ENCODE measurements at regions not wholly inside any gene's neighbourhood (a gene's known extent, or its start where the extent isn't known, plus 50 kb on each side); places are given as distances from the start of the nearest gene placed in this dataset.
A peak's percentile ranks its signal among the peaks of the same experiment; 100 is the strongest.

DNA sequence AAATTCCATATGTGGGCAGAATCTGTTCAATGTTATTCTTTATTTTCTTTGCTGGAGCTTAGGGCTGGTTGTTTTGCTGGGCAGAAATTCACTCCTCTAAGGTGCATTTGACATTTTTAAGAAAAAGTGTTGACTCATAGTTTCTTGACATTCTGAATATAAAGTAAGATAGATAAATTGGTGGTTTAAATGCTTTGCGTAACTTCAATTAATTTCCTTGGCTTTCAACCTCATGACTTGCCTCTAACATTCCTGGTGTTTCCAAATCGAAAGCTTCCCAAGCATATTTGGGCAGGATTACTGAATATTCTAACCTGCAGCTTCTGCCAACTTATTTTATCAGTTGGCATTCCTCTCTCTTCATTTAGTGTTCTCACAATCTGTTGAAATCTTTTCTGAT lies 718.7 kb upstream of the ADGRB3 start:
- no peak overlapping the region for H2AFZ ChIP-seq (ENCODE audit: low read depth, low read length)
- TF ChIP-seq ZNF316 (IDR thresholded peaks at IDR 0.05) (peak; percentile 39), ZBED1 (IDR thresholded peaks at IDR 0.05) (no peak)
- ChIA-PET CTCF (ENCODE audit: low intra/inter-chr PET ratio) (no interaction called here), POLR2A (no interaction called here)
- H3K27me3 ChIP-seq (ENCODE audit: control insufficient read depth in 2 of 2, insufficient read depth in 2 of 2, low read length in 2 of 2), result no peaks in the 10 kb centered on the region
- FAIRE-seq (peak; percentile 19), ATAC-seq (no peak), DNase-seq (ENCODE audit: extremely low read depth in 1 of 4, low spot score in 3 of 4) (no peak)
- H3K79me2 ChIP-seq (ENCODE audit: control insufficient read depth, insufficient read depth, low read length), result no peaks in the 10 kb centered on the region
- H3K4me1 ChIP-seq (replicated peaks in 1 of 2; ENCODE audit: control insufficient read depth in 2 of 2, insufficient read depth in 2 of 2, low read length in 2 of 2), result no peaks in the 10 kb centered on the region
- H3K36me3 ChIP-seq (ENCODE audit: control insufficient read depth, insufficient read depth, low read length), result no peaks in the 10 kb centered on the region
- no peaks in the 10 kb centered on the region for H3K9me1 ChIP-seq (ENCODE audit: control insufficient read depth, insufficient read depth, low read length)
- peaks cover 11% of the 10 kb centered on the region; the same call in 1 of the 2 replicates for H3K9me3 ChIP-seq (replicated peaks; ENCODE audit: control insufficient read depth, insufficient read depth, low read depth, low read length)
- H3K9ac ChIP-seq (ENCODE audit: insufficient read depth in 1 of 2, low read depth in 2 of 2, low read length in 2 of 2), result no peak overlapping the region
- H3K4me2 ChIP-seq (ENCODE audit: insufficient read depth, low read length), result no peak overlapping the region
- WGBS (ENCODE audit: insufficient coverage, low coverage, missing lambda C conversion rate), result 83% methylated on average over 2 of the region's 2 CpGs
- H3K4me3 ChIP-seq, result no peak overlapping the region
- H3K27ac ChIP-seq (ENCODE audit: extremely low read depth, low read depth, low read length), result no peak overlapping the region
- intact Hi-C loops (cut with micrococcal nuclease), result no loop called here
- in situ Hi-C loops (cut with MboI), result no loop called here
- no TSS peak for BruUV-seq (replicated peaks)
- no peaks in the 10 kb centered on the region for H4K20me1 ChIP-seq (replicated peaks; ENCODE audit: control insufficient read depth, insufficient read depth, low read length)

DNA sequence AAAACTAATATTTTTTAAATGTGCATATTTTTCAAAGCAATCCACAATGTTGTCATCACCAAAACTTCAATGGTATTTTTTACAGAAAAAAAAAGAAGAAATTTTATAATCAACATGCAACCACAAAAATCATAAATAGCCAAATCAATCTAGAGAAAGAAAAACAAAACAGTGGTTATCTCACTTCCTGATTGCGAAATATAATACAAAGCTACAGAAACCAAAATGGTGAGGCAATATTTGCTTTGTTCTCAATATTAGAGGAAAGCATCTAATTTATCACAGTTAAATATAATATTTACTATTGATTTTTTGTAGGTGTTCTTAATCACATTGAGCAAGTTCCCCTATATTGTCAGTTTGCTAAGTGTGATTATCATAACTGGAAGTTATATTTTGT lies 720.7 kb upstream of the ADGRB3 start:
- no TSS peak for BruUV-seq (replicated peaks)
- POLR2A ChIA-PET, result no interaction called here
- 85% methylated on average over 1 of the region's 1 CpG for WGBS (ENCODE audit: insufficient coverage, low coverage, missing lambda C conversion rate)
- no peak for TF ChIP-seq BCOR (IDR thresholded peaks at IDR 0.05)
- TF ChIP-seq ZC3H11A (IDR thresholded peaks at IDR 0.05; ENCODE audit: low read depth, low read length), result no peak
- no peak for TF ChIP-seq BHLHE40 (IDR thresholded peaks at IDR 0.05; ENCODE audit: low read length)
- TF ChIP-seq, protein P1, sequence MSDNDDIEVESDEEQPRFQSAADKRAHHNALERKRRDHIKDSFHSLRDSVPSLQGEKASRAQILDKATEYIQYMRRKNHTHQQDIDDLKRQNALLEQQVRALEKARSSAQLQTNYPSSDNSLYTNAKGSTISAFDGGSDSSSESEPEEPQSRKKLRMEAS (CRISPR knock-in tag; IDR thresholded peaks at IDR 0.05), result no peak
- TF ChIP-seq CEBPB (tag; IDR thresholded peaks at IDR 0.05), result peak; percentile 98
- TF ChIP-seq, protein P2, sequence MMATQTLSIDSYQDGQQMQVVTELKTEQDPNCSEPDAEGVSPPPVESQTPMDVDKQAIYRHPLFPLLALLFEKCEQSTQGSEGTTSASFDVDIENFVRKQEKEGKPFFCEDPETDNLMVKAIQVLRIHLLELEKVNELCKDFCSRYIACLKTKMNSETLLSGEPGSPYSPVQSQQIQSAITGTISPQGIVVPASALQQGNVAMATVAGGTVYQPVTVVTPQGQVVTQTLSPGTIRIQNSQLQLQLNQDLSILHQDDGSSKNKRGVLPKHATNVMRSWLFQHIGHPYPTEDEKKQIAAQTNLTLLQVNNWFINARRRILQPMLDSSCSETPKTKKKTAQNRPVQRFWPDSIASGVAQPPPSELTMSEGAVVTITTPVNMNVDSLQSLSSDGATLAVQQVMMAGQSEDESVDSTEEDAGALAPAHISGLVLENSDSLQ (IDR thresholded peaks at IDR 0.05), result no peak
- peak; percentile 92 to 93 for TF ChIP-seq TRIM24 (IDR thresholded peaks at IDR 0.05)
- TF ChIP-seq L3MBTL2 (IDR thresholded peaks at IDR 0.05), result no peak
- TF ChIP-seq ZBTB8A (IDR thresholded peaks at IDR 0.05; ENCODE audit: partially characterized antibody), result no peak

More for the DNA sequence above, 720.7 kb upstream of the ADGRB3 start:
- H3K9me1 ChIP-seq (ENCODE audit: control insufficient read depth, insufficient read depth, low read length), result no peaks in the 10 kb centered on the region
- no peak for ATAC-seq
- intact Hi-C loops (cut with micrococcal nuclease) (no loop called here), in situ Hi-C loops (cut with MboI) (no loop called here)
- H3K9ac ChIP-seq (ENCODE audit: insufficient read depth in 1 of 2, low read depth in 2 of 2, low read length in 2 of 2), result no peak overlapping the region
- no peak for FAIRE-seq
- H3K36me3 ChIP-seq (ENCODE audit: control insufficient read depth, insufficient read depth, low read length), result no peaks in the 10 kb centered on the region
- no peaks in the 10 kb centered on the region for H3K4me1 ChIP-seq (replicated peaks in 1 of 2; ENCODE audit: control insufficient read depth in 2 of 2, insufficient read depth in 2 of 2, low read length in 2 of 2)
- peaks cover 11% of the 10 kb centered on the region; the same call in 1 of the 2 replicates for H3K9me3 ChIP-seq (replicated peaks; ENCODE audit: control insufficient read depth, insufficient read depth, low read depth, low read length)
- CTCF ChIA-PET (ENCODE audit: low intra/inter-chr PET ratio), result no interaction called here
- H4K20me1 ChIP-seq (replicated peaks; ENCODE audit: control insufficient read depth, insufficient read depth, low read length), result no peaks in the 10 kb centered on the region
- H2AFZ ChIP-seq (ENCODE audit: low read depth, low read length), result no peak overlapping the region
- no peak overlapping the region for H3K27ac ChIP-seq (ENCODE audit: extremely low read depth, low read depth, low read length)
- no peak for DNase-seq (ENCODE audit: extremely low read depth in 1 of 4, low spot score in 3 of 4)
- H3K4me3 ChIP-seq, result no peak overlapping the region
- H3K4me2 ChIP-seq (ENCODE audit: insufficient read depth, low read length), result no peak overlapping the region
- H3K27me3 ChIP-seq (ENCODE audit: control insufficient read depth in 2 of 2, insufficient read depth in 2 of 2, low read length in 2 of 2), result no peaks in the 10 kb centered on the region
- no peaks in the 10 kb centered on the region for H3K79me2 ChIP-seq (ENCODE audit: control insufficient read depth, insufficient read depth, low read length)

All from K562 (cell line).